Lower lobe of right lung (tissue), 2 donors: ENCODE measurements at regions not wholly inside any gene's neighbourhood (a gene's known extent, or its start where the extent isn't known, plus 50 kb on each side); places are given as distances from the start of the nearest gene placed in this dataset.

Experiments used
- ATAC-seq, 2 donors: fragments of 200-7000 bp; cut with Tn5 transposase; one replicate each; pipeline ENCODE4 v1.9.1; 2020 to 2022; ENCODE audit warnings: mild to moderate bottlenecking in 2 of 2, moderate library complexity in 2 of 2
- DNase-seq: peaks from one replicate; pipeline ENCODE4 v3.0.0-alpha.2; 2020
- H3K27ac ChIP-seq: fragments of 200-600 bp; one replicate; pipeline ENCODE4 v1.8.0; 2022
- H3K27me3 ChIP-seq: fragments of 200-600 bp; one replicate; pipeline ENCODE4 v1.8.0; 2022; ENCODE audit warnings: low read depth
- H3K36me3 ChIP-seq: fragments of 200-600 bp; one replicate; pipeline ENCODE4 v1.8.0; 2022; ENCODE audit warnings: mild to moderate bottlenecking
- H3K4me1 ChIP-seq: fragments of 200-600 bp; one replicate; pipeline ENCODE4 v1.8.0; 2022
- H3K4me3 ChIP-seq: fragments of 200-600 bp; one replicate; pipeline ENCODE4 v1.8.0; 2022; ENCODE audit warnings: mild to moderate bottlenecking
- H3K9me3 ChIP-seq: fragments of 200-600 bp; one replicate; pipeline ENCODE4 v1.8.0; 2022
- CTCF ChIP-seq: fragments of 200-600 bp; IDR thresholded peaks from one replicate; pipeline ENCODE4 v1.8.0; 2022; ENCODE audit warnings: antibody characterized with exemption, mild to moderate bottlenecking
- intact Hi-C: fragments of 100-400 bp; cut with DNase I; formaldehyde crosslinking; loops from one replicate; pipeline ENCODE4 v1.11.0; 2022
- donor health status: DM: no; HTN: yes; CAD: no; lungs with severe emphysema.

GRCh38 chr12:85653731-85654455 is 182.3 kb downstream of the RASSF9 start:
- intact Hi-C loops: no loop called here
- Histone ChIP-seq H3K4me1 (no peaks in the 10 kb centered on the region), H3K27ac (no peak overlapping the region), H3K9me3 (no peaks in the 10 kb centered on the region), H3K4me3 (no peak overlapping the region), H3K36me3 (no peaks in the 10 kb centered on the region), H3K27me3 (no peaks in the 10 kb centered on the region)
- ATAC-seq (no peak), DNase-seq (no peak)
- TF ChIP-seq CTCF: no peak

- no peaks in the 10 kb centered on the region for H3K27me3 ChIP-seq
- DNase-seq (no peak), ATAC-seq (no peak)
- no peak overlapping the region for H3K4me3 ChIP-seq
- intact Hi-C loops: no loop called here
- H3K4me1 ChIP-seq: no peaks in the 10 kb centered on the region
- no peak overlapping the region for H3K27ac ChIP-seq
- H3K9me3 ChIP-seq: no peaks in the 10 kb centered on the region
- no peak for TF ChIP-seq CTCF
- H3K36me3 ChIP-seq: no peaks in the 10 kb centered on the region
These were observed 181.8 kb downstream of the RASSF9 start for GRCh38 chr12:85654456-85654840.

- Histone ChIP-seq H3K27me3 (no peaks in the 10 kb centered on the region), H3K27ac (no peak overlapping the region), H3K36me3 (no peaks in the 10 kb centered on the region), H3K4me1 (no peaks in the 10 kb centered on the region), H3K9me3 (no peaks in the 10 kb centered on the region), H3K4me3 (no peak overlapping the region)
- ATAC-seq: no peak
- TF ChIP-seq CTCF: no peak
- intact Hi-C loops: no loop called here
- DNase-seq: no peak
These were observed 179.6 kb downstream of the RASSF9 start for GRCh38 chr12:85656561-85656960.

- TF ChIP-seq CTCF: no peak
- H3K4me3 ChIP-seq: no peak overlapping the region
- intact Hi-C loops: no loop called here
- H3K9me3 ChIP-seq: no peaks in the 10 kb centered on the region
- no peaks in the 10 kb centered on the region for H3K27me3 ChIP-seq
- DNase-seq (no peak), ATAC-seq (no peak)
- H3K27ac ChIP-seq: no peak overlapping the region
- no peaks in the 10 kb centered on the region for H3K36me3 ChIP-seq
- no peaks in the 10 kb centered on the region for H3K4me1 ChIP-seq
These were observed 179.0 kb downstream of the RASSF9 start for GRCh38 chr12:85657251-85657650.

GRCh38 chr12:85657836-85658630 is 178.2 kb downstream of the RASSF9 start:
- H3K4me1 ChIP-seq: no peaks in the 10 kb centered on the region
- H3K4me3 ChIP-seq: no peak overlapping the region
- no peaks in the 10 kb centered on the region for H3K27me3 ChIP-seq
- H3K9me3 ChIP-seq: no peaks in the 10 kb centered on the region
- DNase-seq: no peak
- no peak overlapping the region for H3K27ac ChIP-seq
- TF ChIP-seq CTCF: no peak
- intact Hi-C loops: no loop called here
- no peak for ATAC-seq
- H3K36me3 ChIP-seq: no peaks in the 10 kb centered on the region
